ENCODE measurements at regions not wholly inside any gene's neighbourhood (a gene's known extent, or its start where the extent isn't known, plus 50 kb on each side); places are given as distances from the start of the nearest gene placed in this dataset.

DNA sequence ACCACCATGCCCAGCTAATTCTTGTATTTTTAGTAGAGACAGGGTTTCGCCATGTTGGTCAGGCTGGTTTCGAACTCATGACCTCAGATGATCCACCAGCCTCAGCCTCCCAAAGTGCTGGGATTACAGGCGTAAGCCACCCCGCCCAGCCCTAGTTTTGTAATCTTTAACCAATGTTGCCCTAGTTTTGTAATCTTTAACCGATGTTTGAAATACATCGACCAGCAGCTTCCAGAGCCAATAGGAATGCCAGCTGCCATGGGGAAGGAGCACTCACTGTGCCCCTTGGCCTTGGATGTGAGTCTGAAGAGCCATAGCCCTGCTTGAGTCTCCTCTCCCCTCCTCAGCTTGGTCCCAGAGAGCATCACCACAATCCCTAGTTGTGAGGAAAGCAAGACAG lies 209.3 kb upstream of the RGS6 start:
- DNase-seq: no peak

DNA sequence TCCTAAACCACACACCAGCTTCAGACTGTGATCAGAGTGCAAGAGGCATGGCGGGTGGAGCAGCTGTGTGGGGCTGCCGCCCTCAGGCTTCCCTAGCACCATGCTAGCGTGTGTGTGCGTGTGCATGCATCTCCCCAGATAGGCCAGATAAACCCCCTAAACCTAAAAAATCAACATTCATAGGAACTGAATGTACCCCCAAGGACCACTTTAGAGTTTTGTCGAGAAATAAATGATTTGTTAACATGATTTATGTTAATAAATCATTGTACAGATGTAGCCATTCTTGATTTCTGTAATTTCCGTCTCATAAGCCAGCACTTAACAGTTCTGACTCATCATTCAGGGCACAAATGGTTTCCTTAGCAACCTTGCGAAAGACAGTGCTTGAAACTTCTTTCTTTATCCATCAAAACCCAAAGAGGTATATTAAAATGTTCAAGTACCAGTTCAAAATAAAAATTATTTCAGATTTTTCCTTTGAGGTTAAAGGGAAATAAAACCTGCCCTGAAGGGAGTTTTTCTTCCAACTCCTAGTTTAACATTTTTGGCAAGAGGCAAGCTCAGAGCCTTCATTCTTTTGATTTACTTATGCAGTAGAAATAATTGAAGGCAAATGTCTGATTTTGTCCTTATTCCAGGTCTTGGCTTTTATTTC lies 206.2 kb upstream of the RGS6 start:
- DNase-seq: no peak

DNA sequence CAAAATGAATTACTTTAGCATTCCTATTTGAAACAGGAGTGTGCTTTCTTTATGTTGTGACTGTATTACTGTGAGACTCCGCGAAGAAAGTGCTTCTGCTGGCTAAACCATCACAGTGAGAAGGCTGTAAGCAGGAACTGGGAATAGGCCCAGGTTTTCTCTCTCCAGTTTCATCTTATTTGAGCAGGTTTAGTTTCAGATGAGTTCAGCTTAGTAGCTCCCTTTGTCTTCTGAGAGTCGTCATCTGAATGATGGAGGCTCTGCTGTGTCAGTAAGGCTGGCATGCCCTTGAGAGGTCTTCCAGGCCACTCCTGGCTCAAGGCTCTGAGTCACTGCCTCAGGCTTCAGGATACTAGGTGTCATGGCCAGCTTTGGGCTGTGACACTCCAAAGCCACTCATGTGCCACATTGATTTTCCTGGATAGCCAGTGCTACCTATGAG lies 205.6 kb upstream of the RGS6 start:
- DNase-seq: no peak

DNA sequence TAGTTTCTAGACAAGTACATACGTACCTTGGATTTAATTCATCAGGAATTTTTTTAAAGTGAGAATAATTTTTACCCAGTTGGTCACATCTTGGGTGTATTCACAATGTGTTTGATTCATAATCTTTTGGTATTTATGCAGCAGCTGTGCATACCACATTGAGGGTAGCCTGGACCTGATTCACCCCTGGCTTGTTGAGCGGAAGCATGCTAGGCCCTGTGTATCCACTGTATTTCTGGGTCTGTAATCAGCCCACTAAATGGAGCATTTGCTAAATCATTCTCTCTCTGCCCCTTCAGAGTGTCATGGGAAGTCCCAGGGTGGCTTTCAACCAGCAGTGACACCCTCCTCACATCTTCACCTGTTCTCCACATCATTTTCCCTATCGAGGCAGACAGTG lies 203.8 kb upstream of the RGS6 start:
- DNase-seq: no peak

DNA sequence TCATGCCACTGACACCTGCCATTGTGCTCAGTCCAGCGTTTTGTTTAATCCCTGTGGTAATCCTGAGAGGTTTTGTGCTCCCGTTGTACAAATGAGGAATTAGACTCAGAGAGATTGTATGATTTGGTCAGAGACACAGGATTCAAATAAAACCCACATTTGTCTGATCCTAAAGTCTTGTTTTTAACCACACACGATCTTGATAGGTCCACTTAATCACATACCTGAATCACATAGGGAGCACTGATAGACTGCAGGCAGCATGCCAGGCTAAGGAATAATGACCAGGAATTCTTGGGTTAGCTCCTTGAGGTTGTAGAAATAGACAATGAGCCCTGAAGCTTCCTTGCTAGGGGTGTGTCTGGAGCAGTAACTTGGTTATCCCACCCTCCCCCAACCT lies 202.6 kb upstream of the RGS6 start:
- no peak for DNase-seq

DNA sequence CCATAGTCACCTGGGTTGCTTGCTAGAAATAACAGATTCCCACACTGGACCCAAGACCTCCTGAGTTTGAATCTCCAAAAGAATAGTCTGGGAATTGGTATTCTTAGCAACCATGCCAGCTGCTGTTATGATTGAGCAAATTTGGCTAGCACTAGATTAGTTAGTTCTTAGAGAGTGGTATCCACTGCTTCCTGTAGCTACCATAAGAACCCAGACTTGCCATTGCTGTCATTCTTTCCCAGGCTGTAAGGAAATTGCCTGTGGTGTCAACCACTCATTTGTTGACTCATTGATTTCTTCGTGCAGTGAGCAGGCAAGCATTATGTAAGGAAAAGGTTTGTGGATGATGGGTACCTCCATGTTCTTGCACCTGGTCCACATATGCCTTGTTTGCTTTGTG lies 201.8 kb upstream of the RGS6 start:
- DNase-seq: no peak

DNA sequence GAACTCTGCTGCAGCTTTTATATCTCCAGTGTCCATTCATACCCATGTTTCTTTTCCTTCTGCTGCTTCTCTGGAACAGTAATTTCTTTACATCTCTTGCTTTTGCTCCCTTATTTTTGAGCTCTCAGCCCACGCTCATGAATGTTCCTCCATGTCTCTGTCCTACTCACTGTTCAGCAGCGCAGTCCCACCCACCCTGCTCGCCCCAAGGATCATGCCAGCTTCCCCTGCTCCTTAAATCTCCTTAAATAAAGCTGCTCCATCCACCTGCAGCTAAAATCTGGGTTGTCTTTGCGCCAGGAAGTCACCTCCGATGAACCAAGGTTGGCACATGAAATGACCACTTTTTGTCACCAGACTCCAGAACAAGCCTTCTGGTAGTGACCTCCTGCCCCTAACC lies 201.1 kb upstream of the RGS6 start:
- DNase-seq: no peak

DNA sequence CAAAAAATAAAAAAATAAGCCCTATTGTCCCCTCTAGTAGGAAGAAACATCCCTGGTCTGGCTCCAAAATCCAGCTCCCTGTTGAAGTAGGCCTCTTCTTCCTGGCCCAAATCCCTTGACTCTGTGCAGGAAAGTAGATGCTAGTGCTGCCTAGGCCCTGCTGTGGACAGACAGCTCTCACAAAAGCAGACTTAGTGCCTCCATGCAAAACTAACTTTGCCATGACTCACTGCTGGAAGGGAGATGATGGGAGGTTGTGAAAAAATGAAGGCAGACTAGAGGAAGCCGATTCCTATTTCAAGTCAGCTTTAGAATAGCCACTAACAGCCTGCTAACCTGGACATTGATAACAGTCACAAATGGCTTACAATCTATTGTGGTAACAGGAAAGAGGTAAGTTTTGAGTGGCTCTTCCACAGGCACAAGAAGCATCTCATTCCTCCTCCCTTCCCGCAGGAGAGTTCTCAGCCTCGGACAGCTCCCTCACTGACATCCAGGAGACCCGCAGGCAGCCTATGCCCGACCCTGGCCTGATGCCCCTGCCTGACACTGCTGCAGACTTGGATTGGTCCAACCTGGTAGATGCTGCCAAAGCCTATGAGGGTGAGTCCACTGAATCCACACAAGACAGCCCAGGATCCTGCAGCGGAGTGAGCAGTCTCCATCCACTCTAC lies 198.9 kb upstream of the RGS6 start:
- no peak for DNase-seq

DNA sequence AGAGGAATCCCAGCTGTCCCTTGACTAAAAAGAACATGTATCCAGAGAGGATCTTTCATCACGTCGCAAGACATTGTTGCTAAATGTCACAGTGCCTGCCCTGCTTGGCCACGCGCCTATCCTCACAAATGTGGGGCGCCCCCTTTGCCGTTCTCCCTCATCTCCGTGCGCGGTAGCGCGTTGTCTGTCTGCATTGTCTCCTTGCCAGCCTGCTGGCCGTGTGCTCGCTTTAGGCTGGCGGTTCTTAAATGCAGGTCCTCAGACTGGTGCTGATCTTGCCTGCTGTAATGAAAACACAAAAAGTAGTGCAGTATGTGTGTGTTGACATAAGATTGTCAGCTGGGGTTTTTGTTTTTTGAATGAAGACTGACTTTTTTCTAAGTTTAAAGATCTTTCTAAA lies 198.2 kb upstream of the RGS6 start:
- no peak for DNase-seq

DNA sequence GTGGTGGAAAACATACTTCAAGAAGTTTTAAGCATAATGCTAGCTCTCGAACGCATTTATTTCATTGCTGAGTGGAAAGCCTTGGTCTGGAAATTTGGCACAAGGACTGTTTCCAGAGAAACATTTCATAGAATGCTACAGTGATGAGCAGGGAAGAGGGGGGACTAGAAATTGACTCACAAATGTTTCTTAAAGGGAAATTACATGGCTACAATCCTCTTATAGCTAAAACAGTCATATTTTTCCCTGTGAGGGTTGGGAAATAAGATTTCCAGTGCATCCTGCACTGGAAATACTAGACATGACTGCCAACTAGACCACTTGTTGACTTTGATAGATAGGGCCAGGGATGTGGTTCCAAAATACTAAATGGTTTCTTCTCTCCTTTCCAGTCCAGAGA lies 197.3 kb upstream of the RGS6 start:
- no peak for DNase-seq

DNA sequence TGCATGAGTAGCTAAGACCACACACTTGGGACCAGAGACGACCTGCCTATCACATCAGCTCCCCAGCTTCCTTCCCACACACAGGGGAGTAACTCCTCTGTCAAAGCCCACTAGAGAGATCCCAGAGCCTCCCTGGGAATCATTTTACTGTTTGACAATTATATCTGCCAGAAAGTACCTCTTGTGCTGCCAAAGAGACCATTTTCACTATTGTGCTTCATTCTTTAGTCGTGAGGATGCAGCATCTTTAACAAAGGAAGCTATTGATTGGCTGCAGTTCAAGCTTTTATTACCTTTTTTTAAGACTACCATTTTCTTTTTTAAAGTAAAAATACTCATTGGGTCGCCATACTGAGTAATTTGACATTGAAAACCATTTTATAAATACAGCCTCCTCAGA lies 194.5 kb upstream of the RGS6 start:
- DNase-seq: no peak

DNA sequence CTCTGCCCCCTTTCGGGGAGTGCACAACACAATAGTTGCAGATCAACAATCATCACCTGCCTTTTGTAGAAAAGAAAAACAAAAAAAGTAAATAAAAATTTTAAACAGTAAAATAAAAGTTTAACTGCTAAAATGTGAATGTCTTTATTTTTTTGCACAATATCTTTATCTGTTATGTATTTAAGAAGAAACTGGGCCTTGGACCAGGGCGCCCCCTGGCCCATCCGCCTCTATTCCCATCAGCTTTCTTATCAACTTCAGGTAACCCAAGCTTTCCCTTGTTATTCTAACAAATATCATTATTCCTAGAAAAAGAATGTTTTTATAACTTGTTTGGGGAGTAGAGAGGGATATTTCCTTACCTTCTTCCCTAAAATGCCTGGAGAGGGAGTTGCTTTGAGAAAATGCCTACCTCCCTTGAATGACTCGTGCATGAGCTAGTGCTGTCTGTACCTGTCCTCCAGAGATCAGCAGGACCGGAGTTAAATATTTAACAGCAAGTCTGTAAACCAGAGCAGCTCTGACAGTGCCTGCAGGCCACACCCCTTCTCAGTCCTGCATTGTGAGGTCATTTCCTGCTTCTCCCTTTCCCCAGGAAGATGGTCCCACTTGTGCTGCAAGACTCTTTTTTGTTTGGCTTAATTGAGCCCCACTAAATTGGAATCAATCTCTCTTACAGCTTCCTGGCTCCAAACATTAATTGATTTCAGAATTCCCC lies 192.8 kb upstream of the RGS6 start:
- no peak for DNase-seq

DNA sequence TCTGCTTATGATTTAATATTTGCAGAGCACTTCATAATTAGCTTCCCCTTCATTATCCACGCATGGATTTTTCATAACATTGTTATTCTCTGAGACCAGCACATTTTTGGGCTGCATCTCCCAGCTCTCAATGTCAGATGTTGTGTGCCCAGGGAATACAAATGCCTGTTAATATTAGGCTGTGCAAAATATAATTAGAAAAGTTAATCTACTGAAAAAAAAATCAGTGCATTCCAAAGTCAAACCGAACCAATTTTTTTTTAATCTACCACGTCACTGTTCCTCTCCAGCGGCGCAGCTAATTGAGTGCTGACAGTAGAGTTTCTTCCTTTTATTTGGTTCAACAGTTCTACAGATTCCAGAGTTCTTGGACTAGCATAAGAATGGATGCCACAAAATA lies 191.0 kb upstream of the RGS6 start:
- DNase-seq: no peak

DNA sequence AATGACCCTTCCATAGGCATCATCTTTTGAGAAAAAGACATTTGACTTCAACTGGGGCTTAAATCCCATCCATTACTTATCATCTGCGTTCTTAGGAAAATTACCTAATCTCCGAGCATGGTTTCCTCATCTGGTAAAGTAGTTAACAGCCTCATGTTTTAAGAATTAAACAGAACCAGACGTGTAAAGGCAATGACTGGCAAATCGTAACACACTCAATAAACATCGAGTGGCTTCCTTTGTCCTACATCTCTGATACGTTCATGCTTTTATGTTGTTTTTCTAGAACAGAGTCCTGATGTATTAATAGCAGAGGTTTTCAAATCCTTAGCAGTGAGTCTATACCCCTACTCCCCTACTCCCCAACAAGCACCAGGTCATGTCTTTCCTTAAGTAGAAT lies 189.7 kb upstream of the RGS6 start:
- no peak for DNase-seq

DNA sequence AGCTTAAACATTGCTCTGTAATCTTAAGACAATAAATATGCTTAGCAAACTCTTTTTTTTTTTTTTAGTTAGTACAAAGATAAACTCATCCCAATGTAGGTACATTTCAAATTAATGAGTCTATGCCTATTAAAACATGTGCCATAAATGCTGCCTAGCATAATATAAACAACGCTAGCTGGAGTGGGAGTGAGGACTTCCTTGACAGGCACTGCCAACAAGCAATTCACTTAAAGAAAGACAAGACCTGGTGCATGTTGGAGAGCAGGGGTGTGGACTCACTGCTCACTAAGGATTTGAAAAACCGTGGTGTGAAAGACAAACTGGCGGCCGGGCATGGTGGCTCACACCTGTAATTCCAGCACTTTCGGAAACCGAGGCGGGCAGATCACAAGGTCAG lies 187.2 kb upstream of the RGS6 start:
- no peak for DNase-seq

DNA sequence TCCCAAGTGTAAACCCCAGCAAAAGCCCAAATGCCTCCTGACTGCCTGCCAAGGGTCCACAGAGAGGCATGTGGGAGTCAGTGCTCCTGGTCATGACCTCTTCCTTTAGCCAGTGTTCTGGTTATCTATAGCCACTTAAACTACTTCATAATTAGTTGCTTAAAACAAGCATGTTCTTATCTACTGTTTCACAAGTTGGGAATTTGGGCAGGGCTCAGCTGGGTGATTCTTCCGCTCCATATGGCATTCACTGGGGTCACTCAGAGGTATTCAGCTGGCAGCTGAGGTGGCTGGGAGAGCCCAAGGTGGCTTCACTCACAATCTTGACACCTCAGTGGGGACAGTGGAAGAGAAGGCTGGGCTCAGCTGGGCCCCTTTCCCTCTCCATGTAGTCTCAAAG lies 184.0 kb upstream of the RGS6 start:
- DNase-seq: no peak

DNA sequence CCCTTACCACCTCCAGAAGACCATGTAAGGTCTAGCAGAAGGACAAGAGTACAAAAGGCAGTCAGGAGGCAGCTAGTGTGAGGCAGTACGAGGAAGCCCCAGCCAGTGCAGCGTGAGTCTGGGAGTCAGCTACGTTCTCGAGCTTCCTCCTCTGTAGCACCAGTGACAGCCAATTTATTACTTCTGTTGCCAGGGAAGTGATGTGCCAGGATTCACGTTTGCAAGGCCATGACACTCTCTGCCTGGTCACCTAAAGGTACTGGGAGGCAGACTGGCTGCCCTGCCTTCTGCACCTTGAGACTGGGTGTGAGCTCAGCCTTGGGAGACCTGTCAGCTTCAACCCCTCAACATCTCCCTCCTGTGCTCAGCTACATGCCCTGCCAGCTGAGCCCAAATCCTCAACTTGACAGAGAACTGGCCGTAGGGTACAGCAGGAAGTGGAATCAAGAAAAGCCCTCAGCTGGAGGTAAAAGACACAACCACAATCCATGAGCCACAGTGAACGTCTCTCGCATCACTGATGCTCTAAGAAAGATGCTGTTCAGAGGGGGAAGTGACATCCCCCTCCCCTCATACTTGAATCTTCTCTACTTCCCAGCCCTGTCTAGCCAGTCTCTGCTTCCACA lies 182.5 kb upstream of the RGS6 start:
- DNase-seq: no peak

DNA sequence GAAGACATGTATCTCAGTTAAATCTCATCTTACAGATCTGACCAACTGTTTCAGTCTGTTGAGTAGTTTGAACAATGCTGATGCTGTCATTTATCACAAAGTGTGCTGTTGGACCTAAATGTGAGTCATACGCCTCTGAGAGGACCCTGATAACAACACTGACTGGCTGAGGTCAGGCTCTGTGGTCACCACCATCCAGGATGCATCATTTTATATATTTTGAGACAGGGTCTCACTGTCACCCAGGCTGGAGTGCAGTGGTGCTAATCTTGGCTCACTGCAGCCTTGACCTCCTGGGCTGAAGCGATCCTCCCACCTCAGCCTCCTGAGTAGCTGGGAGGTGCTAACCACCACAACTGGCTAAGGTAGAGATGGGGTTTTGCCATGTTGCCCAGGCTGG lies 181.0 kb upstream of the RGS6 start:
- no peak for DNase-seq

DNA sequence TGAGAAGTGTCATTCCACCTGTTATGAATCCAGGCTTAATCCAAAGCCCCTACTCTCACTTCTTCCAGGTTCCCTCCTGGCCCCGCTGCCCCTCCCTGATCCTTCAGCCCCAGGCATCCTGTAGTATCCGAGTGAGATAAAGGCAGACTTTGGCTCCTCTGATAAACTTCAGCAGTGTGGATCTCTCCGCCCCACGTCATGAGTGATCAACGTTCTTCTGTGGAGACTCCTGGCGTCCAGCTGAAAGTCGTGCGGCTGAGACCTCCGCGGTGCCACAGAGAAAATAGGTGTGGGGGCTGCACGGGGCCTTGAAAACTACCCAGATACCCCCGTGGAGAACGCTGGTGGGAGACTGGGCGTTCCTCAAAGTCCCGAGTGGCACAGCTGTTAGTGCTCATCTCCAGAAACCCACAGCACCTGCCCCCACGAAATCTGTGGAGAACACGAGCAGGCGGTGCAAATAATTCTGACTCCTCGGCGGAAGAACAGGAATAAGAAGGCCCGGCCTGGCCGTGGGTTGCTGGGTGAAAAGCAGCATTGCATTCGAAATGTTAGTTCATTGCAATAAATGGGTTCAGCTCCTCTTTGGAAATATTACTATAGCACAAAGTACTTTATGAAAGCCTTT lies 180.0 kb upstream of the RGS6 start:
- DNase-seq: no peak

DNA sequence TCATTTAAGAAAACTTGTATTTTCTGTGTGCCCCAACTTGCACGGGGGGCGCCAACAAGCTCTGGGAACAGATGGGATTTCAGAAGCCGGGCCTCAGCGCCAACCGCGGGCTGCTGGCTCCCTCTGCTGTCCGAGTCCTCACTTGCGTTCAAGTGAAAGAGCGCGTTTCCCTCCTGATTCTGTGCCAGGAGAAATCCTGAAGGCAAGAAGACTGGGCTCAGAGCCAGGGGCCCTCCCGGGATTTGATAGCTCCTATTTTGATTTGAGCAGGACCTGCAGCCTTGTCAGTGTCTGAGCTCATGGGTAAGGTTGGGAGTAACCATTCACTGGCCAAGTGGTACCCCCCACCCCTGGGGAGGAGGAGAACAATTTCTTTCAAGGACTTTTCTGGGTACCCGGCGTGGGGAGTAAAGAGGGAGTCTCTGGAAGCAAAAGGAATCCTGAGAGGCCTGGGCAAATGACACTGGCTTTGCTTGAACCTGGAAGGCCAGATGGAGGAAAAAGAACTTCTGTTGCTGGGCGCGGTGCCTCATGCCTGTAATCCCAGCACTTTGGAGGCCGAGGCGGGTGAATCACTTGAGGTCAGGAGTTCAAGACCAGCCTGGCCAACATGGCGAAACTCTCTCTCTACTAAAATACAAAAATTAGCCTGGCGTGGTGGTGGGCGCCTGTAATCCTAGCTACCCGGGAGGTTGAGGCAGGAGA lies 179.0 kb upstream of the RGS6 start:
- DNase-seq: peak; percentile 60

DNA sequence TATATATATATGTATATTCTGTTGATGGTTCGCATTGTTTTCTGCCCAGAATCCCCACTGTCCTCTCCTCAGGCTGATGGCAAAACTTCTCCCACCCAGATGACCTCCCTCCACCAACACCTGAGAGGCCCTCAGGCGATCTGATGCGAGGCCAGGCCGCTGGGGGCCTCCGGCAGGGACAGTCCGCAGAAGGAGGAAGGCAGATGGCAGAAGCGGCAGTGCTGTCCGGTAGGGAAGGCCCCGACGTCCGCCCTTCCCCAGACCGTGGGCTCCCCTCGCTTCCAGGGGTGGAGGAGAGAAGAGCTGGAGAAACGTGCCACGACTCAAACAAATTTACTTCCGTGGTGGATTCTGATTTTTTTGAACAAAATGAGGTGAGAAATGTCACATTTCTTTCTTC lies 178.3 kb upstream of the RGS6 start:
- no peak for DNase-seq

DNA sequence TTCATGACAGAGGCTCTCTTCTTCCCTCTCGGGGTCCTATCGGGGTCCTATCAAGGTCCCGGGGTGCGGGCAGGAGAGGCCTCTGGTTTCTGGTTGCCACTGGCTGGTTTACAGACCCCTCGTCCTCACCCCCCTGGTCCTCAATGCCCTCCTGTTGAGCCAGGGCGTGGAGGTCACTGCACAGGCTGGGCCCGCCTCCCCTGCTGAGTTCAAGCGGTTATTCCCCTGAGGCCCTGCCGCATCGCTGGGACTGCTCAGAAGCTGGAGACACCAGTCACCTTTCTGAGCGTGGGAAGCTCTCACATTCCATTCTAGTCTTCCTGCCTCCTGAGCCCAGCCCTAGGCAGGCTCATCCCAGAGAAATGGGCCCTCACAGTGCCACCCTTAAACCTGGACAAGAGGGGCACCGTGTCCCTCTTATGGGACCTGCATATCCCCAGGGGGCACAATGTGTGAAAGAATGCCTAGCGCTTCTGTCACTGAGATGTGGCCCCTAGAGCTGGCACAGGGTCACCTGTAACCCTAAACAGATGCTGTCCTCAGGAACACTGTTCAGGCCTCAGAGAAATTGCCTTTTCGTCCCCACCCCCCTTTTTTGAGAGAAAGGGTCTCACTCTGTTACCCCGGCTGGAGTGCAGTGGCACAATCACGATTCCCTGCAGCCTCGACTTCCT lies 177.7 kb upstream of the RGS6 start:
- DNase-seq: no peak
